AG09319 (cell line): ENCODE measurements at regions not wholly inside any gene's neighbourhood (a gene's known extent, or its start where the extent isn't known, plus 50 kb on each side); places are given as distances from the start of the nearest gene placed in this dataset.

Experiments used
- DNase-seq: peaks from one replicate; pipeline ENCODE4 v3.0.0-alpha.2; 2010; ENCODE audit warnings: low read depth; ENCODE audit errors: extremely low read depth
- TF ChIP-seq, protein P1 (sequence below): IDR thresholded peaks from 2 replicates; pipeline ENCODE4 v1.5.1; 2011; ENCODE audit warnings: low read depth, mild to moderate bottlenecking, inconsistent platforms, low read length, moderate library complexity

DNA sequence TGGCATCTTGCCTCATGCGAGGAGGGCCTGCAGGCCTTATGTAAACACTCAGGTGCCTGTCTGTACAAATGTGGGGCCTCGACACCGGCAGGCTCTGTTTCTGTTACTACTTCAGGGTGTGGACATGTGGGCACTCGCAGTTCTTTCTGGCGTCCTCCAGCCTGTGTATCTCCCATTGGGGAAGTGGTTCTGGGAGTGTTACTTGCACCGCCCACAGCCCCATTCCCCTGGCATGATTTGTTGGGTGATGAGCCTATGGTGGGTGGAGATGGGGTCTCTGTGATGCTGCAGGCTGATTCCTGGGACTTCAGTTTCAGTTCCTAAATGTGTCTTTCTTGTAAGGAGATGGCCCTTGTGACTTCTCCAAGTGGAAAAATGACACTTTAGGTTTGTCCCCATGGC, 82.1 kb upstream of the PITX1 start:
- DNase-seq, result no peak
- TF ChIP-seq, protein P1, sequence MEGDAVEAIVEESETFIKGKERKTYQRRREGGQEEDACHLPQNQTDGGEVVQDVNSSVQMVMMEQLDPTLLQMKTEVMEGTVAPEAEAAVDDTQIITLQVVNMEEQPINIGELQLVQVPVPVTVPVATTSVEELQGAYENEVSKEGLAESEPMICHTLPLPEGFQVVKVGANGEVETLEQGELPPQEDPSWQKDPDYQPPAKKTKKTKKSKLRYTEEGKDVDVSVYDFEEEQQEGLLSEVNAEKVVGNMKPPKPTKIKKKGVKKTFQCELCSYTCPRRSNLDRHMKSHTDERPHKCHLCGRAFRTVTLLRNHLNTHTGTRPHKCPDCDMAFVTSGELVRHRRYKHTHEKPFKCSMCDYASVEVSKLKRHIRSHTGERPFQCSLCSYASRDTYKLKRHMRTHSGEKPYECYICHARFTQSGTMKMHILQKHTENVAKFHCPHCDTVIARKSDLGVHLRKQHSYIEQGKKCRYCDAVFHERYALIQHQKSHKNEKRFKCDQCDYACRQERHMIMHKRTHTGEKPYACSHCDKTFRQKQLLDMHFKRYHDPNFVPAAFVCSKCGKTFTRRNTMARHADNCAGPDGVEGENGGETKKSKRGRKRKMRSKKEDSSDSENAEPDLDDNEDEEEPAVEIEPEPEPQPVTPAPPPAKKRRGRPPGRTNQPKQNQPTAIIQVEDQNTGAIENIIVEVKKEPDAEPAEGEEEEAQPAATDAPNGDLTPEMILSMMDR, result no peak

DNA sequence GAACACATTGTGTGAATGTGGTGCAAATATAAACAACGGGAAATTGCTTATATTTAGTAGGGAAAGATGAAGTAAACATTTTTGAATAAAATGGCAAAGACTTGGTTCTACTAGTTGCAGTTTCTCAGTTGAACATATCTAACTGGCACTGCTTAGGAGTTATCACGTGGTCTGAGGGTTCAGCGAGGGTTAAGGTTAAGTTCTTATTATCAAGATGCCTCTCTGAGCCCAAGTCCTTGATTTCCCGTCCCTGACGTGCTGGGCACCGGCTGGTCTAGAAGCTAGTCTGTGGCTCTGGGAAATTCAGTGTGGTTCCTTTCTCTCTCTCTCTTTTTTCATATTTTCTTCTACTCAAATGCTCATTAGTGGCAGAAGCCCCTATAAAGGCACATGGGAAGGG, 81.6 kb upstream of the PITX1 start:
- no peak for DNase-seq
- TF ChIP-seq, protein P1, result no peak

DNA sequence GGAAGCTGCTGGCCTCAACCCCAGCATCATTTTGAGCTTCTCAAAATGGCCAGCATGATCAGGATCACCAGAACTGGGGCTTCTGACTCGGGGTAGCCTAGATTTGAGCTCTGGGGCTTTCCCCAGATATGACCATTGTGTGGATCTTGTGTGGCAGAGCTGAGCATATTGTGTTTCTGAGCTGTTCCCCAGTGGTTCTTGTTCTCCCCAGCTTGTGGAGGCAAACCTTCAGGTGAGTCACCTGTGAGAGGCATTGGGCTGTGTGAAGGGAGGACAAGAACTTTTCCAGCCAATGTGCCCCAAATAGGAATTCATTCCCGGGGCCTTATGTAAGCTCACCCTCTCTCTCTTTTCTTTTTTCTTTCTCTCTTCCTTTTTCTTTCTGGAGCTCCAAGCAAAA, 80.7 kb upstream of the PITX1 start:
- DNase-seq, result no peak
- TF ChIP-seq, protein P1, result no peak

DNA sequence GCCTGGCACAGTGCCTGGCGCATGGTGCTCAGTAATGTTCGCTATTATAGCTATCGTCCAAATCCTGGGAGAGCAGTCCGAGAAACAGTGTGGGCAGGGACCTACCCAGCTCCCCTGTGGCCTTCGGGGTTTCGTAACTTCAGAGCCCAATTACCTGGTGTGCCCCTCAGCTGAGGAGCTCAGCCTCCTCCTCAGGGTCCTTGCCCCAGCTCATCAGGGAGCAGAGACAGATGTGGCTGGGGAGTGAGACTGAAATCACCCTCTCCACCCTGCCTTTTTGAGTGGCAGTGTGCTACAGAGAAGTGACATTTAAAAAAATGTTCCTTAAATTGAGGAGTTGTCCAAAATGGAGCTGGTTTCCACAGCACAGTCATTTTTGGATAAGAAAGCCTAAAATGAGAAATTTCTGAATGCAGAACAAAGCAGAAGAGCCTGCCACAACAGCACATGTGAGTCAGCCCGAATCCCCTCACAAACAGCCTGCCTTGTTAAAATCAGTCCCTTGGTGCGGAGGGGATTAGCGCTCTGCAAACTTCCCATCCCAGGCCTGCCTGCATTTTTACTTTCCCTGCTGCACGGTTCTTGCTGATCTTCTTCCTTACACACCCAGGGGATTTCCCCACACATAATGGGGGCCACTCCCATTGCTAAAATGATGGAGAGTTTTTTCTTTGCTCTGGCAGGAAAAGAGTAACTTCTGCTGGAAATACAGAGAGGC, 78.1 kb upstream of the PITX1 start:
- DNase-seq, result no peak

DNA sequence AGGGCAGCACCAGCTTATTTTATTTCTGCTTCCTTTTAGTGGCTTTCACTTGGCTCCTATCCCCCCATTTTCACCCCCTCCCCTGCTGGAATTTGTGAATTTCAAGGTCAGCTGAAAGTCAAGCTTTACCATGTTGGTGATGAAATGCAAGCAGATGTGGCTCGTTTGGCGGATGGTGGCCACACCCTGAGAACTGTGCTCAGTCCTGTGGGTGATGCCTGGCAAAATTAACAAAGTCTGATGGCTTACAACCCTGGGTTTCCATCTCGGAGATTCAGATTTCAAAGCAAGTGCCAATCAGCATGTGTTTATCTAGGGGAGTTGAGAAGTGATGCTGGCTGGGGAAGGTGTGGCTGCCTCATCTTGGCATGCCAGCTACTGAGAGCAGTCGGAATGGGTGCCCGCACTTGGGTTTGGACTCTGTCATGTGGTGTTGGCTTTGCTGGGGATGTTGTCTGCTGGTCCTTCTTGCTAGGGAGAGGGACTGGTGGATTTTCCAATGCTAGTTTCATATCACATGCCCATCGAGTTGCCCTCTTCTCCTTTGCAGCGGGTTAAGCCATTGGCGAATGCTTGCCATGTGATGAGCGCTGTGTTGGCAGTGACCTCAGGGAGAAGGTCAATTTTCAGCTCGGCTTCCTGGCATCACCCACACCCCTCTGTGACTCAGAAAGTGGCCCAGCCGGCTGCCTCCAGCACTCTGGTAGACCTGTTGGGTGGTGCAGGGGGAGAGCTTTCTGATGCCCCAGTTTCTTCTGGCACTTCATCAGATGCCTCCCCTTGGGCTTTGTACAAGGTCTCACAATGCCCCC, 77.0 kb upstream of the PITX1 start:
- TF ChIP-seq, protein P1, result no peak
- no peak for DNase-seq

More for the DNA sequence above, 78.1 kb upstream of the PITX1 start:
- TF ChIP-seq, protein P1, result no peak

DNA sequence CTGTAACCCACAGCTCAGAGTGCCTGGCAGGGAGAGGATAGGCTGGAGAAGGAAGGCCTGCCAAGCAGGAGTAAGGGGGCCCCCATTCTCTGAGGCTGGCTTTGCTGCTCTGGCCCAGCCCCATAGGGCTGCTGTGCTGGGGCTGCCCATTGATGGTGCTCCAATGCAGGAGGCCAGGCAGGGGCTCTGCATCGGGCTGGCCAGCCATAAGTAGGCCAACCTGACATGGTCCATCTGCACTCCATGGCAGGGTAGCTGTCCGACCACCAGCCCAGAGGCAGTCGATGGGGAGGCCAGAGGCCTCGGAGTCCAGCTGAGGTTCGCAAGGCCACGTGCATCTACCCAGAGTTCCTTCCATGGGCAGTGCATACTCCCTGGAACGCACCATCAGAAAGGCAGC, 75.0 kb upstream of the PITX1 start:
- DNase-seq, result no peak
- TF ChIP-seq, protein P1, result no peak

DNA sequence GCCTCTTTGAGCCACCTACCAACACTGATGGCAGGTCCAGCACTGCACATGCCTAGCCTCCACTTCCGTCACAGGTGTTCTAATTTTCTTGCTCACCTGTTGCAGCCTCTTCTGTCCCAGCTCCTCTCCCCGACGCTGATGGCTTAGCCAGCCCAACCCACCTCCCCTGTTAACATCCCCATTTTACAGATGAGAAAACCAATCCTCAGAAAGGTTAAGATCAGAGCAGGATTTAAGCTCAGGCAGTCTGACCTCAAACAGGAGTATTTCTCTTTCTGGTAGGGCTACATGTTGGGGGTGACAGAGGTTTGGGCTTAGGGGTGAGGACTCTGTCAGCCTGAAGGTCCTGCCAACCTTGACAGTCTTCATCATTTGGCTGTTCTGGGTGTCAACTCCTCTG, 74.5 kb upstream of the PITX1 start:
- DNase-seq, result no peak
- TF ChIP-seq, protein P1, result no peak
